HT1080 (cell line): ENCODE measurements at regions not wholly inside any gene's neighbourhood (a gene's known extent, or its start where the extent isn't known, plus 50 kb on each side); places are given as distances from the start of the nearest gene placed in this dataset.
A peak's percentile ranks its signal among the peaks of the same experiment; 100 is the strongest.
"Not testable (repeated sequence)": the region's sequence is repeated elsewhere in the genome, so short reads cannot be mapped to it uniquely, and the experiment has no call there.

ENCODE experiments used
- DNase-seq: peaks from one replicate; pipeline ENCODE4 v3.0.0-alpha.2; 2015; ENCODE audit warnings: low read depth

GRCh38 chr12:28689398-28690175 is 459.5 kb upstream of the FAR2 start:
- no peak for DNase-seq

GRCh38 chr12:28693565-28694219 is 455.4 kb upstream of the FAR2 start:
- no peak for DNase-seq

- DNase-seq, result no peak
These were observed 450.5 kb upstream of the FAR2 start for GRCh38 chr12:28698553-28698952.

GRCh38 chr12:28699029-28699428 is 450.0 kb upstream of the FAR2 start:
- DNase-seq, result no peak

GRCh38 chr12:28700161-28700560 is 448.9 kb upstream of the FAR2 start:
- DNase-seq, result no peak

GRCh38 chr12:28704477-28705169 is 444.5 kb upstream of the FAR2 start:
- DNase-seq, result no peak

- no peak for DNase-seq
These were observed 440.1 kb upstream of the FAR2 start for GRCh38 chr12:28708918-28709371.

GRCh38 chr12:28709986-28710685 is 438.9 kb upstream of the FAR2 start:
- DNase-seq, result no peak

GRCh38 chr12:28710882-28711281 is 438.2 kb upstream of the FAR2 start:
- DNase-seq, result peak; percentile 84

- DNase-seq, result no peak
These were observed 437.7 kb upstream of the FAR2 start for GRCh38 chr12:28711421-28711820.

GRCh38 chr12:28742791-28743190 is 406.3 kb upstream of the FAR2 start:
- DNase-seq, result peak; percentile 13

- no peak for DNase-seq
These were observed 402.2 kb upstream of the FAR2 start for GRCh38 chr12:28746734-28747325.

GRCh38 chr12:28750946-28751685 is 398.0 kb upstream of the FAR2 start:
- DNase-seq, result no peak

- no peak for DNase-seq
These were observed 394.1 kb upstream of the FAR2 start for GRCh38 chr12:28755027-28755426.

- DNase-seq, result peak; percentile 88
These were observed 389.7 kb upstream of the FAR2 start for GRCh38 chr12:28759333-28759732.

- not testable (repeated sequence) for DNase-seq
These were observed 388.8 kb upstream of the FAR2 start for GRCh38 chr12:28760040-28760903.

- not testable (repeated sequence) for DNase-seq
These were observed 387.2 kb upstream of the FAR2 start for GRCh38 chr12:28761897-28762296.

- no peak for DNase-seq
These were observed 382.7 kb upstream of the FAR2 start for GRCh38 chr12:28766398-28766797.

- DNase-seq, result peak; percentile 44
These were observed 381.2 kb upstream of the FAR2 start for GRCh38 chr12:28767836-28768348.
